ENCODE measurements at regions not wholly inside any gene's neighbourhood (a gene's known extent, or its start where the extent isn't known, plus 50 kb on each side); places are given as distances from the start of the nearest gene placed in this dataset.

DNA sequence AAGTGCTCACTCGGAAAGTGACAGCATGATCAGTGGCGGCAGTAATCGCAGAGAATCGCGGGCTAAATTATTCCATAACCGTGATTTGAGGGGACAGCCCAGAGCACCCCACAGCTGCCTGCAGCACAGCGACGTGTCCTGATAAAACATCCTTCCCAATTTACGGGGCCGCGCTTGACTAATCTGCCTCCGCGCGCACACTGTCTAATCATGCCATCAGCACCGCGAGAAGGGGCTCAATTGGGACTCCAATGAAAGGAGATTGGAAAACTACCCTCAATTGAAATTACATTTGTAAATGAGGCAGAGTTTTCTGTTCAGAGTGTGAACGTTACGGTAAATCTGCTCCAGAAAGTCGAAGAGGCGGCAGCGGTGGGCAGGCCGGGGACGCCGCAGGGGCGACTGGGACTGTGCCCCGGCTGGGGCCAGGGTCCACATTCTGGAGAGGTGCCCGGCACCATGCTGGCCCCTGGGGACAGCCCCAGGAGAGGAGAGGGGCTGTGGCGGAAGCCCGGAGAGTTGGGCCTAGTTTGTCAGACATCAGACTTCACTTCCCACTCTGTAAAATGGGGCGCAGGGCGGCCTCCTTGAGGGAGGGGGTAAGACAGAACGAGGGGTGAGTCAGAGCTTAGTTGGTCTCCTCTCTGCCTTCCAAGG is 107.7 kb downstream of the FAM53A start:
- ChIA-PET POLR2A (no interaction called here), CTCF (ENCODE audit: unreplicated experiment) (interaction anchor here (0.6 kb wide), 1 partner anchor 837 kb away, joined by 3 read pairs; no protein-coding TSS in a partner anchor)
- H3K36me3 ChIP-seq (ENCODE audit: insufficient read depth, low read length), result no peaks in the 10 kb centered on the region
- H4K20me1 ChIP-seq (ENCODE audit: insufficient read depth, low read length), result no peaks in the 10 kb centered on the region
- H3K4me2 ChIP-seq (ENCODE audit: low read length), result no peak overlapping the region
- intact Hi-C loops (cut with micrococcal nuclease; ENCODE audit: unreplicated experiment), result no loop called here
- H2AFZ ChIP-seq (ENCODE audit: low read length), result no peak overlapping the region
- no peak overlapping the region for H3K4me3 ChIP-seq (ENCODE audit: low read depth, low read length, poor library complexity, severe bottlenecking)
- TF ChIP-seq, protein P1, sequence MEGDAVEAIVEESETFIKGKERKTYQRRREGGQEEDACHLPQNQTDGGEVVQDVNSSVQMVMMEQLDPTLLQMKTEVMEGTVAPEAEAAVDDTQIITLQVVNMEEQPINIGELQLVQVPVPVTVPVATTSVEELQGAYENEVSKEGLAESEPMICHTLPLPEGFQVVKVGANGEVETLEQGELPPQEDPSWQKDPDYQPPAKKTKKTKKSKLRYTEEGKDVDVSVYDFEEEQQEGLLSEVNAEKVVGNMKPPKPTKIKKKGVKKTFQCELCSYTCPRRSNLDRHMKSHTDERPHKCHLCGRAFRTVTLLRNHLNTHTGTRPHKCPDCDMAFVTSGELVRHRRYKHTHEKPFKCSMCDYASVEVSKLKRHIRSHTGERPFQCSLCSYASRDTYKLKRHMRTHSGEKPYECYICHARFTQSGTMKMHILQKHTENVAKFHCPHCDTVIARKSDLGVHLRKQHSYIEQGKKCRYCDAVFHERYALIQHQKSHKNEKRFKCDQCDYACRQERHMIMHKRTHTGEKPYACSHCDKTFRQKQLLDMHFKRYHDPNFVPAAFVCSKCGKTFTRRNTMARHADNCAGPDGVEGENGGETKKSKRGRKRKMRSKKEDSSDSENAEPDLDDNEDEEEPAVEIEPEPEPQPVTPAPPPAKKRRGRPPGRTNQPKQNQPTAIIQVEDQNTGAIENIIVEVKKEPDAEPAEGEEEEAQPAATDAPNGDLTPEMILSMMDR (conservative IDR thresholded peaks at IDR 0.05; ENCODE audit: low read length), result no peak
- no peak for TF ChIP-seq EZH2phosphoT487 (IDR thresholded peaks at IDR 0.05; ENCODE audit: borderline replicate concordance, low read depth, low read length)
- H3K27ac ChIP-seq (ENCODE audit: low read depth, low read length, poor library complexity, severe bottlenecking), result no peak overlapping the region
- no peaks in the 10 kb centered on the region for H3K79me2 ChIP-seq (ENCODE audit: insufficient read depth, low read depth, low read length)
- H3K9me3 ChIP-seq (ENCODE audit: low read length), result no peaks in the 10 kb centered on the region
- no peaks in the 10 kb centered on the region for H3K9me2 ChIP-seq (ENCODE audit: insufficient read depth, low read length)
- peaks cover 3% of the 10 kb centered on the region for H3K4me1 ChIP-seq (ENCODE audit: insufficient read depth, low read length, poor library complexity, severe bottlenecking)
- DNase-seq (ENCODE audit: low spot score), result no peak
- no TSS peak for BruUV-seq (replicated peaks)

DNA sequence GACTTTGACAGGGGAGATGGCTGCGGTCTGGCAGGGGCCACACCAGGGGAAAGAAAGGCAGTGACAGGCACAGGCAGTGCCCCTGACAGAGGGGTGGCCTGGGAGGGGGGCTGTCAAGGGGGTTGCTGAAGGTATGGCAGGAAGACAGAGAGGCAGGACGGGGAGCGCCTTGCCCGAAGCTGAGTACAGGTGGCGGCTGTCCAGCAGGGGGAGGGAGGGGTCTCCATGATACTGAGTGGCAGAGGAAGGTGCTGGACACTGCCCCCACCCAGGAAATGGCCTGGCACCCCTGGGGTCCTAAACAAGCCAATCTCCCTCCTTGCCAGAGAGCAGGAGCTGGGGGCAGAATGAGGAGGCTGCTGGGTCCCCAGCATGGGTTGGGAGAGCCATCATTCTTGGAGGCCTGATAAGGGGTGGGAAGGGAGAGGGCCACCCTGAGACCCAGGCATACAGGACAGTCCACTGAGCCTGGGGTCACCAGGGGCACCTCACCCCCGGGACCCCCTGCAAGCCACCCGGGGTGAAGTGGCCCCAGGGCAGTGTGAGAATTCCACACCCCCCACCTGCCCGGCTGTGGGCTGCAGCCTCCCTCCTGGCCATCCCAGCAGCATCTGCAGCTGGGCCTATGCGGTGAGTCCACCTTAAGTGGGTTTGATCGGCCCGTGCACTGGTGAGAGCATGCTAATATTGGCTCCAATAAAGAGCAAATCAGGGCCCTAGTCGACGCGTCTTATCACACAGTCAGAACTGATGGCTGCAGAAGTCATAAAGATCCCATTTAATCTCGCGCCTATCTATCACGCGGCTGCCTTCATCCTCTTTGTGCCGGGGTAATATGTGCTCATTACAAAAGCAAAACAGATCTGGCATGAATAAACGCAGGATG is 108.5 kb downstream of the FAM53A start:
- H3K9me3 ChIP-seq (ENCODE audit: low read length), result no peaks in the 10 kb centered on the region
- BruUV-seq (replicated peaks), result no TSS peak
- H3K27ac ChIP-seq (ENCODE audit: low read depth, low read length, poor library complexity, severe bottlenecking), result no peak overlapping the region
- no peaks in the 10 kb centered on the region for H3K4me1 ChIP-seq (ENCODE audit: insufficient read depth, low read length, poor library complexity, severe bottlenecking)
- H3K4me3 ChIP-seq (ENCODE audit: low read depth, low read length, poor library complexity, severe bottlenecking), result no peak overlapping the region
- no peaks in the 10 kb centered on the region for H3K79me2 ChIP-seq (ENCODE audit: insufficient read depth, low read depth, low read length)
- no peaks in the 10 kb centered on the region for H3K9me2 ChIP-seq (ENCODE audit: insufficient read depth, low read length)
- intact Hi-C loops (cut with micrococcal nuclease; ENCODE audit: unreplicated experiment), result no loop called here
- no peaks in the 10 kb centered on the region for H3K36me3 ChIP-seq (ENCODE audit: insufficient read depth, low read length)
- ChIA-PET POLR2A (no interaction called here), CTCF (ENCODE audit: unreplicated experiment) (no interaction called here)
- H2AFZ ChIP-seq (ENCODE audit: low read length), result no peak overlapping the region
- DNase-seq (ENCODE audit: low spot score), result no peak
- no peak overlapping the region for H3K4me2 ChIP-seq (ENCODE audit: low read length)
- H4K20me1 ChIP-seq (ENCODE audit: insufficient read depth, low read length), result no peaks in the 10 kb centered on the region
- TF ChIP-seq, protein P1 (conservative IDR thresholded peaks at IDR 0.05; ENCODE audit: low read length), result no peak
- no peak for TF ChIP-seq EZH2phosphoT487 (IDR thresholded peaks at IDR 0.05; ENCODE audit: borderline replicate concordance, low read depth, low read length)

All from OCI-LY7 (cell line).